ENCODE measurements at regions not wholly inside any gene's neighbourhood (a gene's known extent, or its start where the extent isn't known, plus 50 kb on each side); places are given as distances from the start of the nearest gene placed in this dataset.

- no peaks in the 10 kb centered on the region for H3K27me3 ChIP-seq (replicated peaks)
- in situ Hi-C loops (cut with HindIII; ENCODE audit: low pct_ligation_motif_present, low sequenced_read_pairs), result no loop called here
- no peak for TF ChIP-seq CTCF (IDR thresholded peaks at IDR 0.05; ENCODE audit: low read depth, low read length, missing control alignments)
- DNase-seq, result no peak
- no peak overlapping the region for H3K27ac ChIP-seq
- H3K4me3 ChIP-seq (ENCODE audit: low read depth, low read length), result no peak overlapping the region
- no peaks in the 10 kb centered on the region for H3K36me3 ChIP-seq (replicated peaks)
Observed at GRCh38 chr2:65681503-65681902, 249.1 kb upstream of the SPRED2 start.

GRCh38 chr2:65678779-65679391 is 246.5 kb upstream of the SPRED2 start:
- no peak for TF ChIP-seq CTCF (IDR thresholded peaks at IDR 0.05; ENCODE audit: low read depth, low read length, missing control alignments)
- no peak overlapping the region for H3K4me3 ChIP-seq (ENCODE audit: low read depth, low read length)
- no peak for DNase-seq
- no peaks in the 10 kb centered on the region for H3K36me3 ChIP-seq (replicated peaks)
- no peak overlapping the region for H3K27ac ChIP-seq
- no peaks in the 10 kb centered on the region for H3K27me3 ChIP-seq (replicated peaks)
- in situ Hi-C loops (cut with HindIII; ENCODE audit: low pct_ligation_motif_present, low sequenced_read_pairs), result no loop called here

- no peak overlapping the region for H3K4me3 ChIP-seq (ENCODE audit: low read depth, low read length)
- in situ Hi-C loops (cut with HindIII; ENCODE audit: low pct_ligation_motif_present, low sequenced_read_pairs), result no loop called here
- TF ChIP-seq CTCF (IDR thresholded peaks at IDR 0.05; ENCODE audit: low read depth, low read length, missing control alignments), result no peak
- H3K36me3 ChIP-seq (replicated peaks), result no peaks in the 10 kb centered on the region
- no peak for DNase-seq
- H3K27me3 ChIP-seq (replicated peaks), result no peaks in the 10 kb centered on the region
- H3K27ac ChIP-seq, result no peak overlapping the region
Observed at GRCh38 chr2:65675350-65675749, 243.0 kb upstream of the SPRED2 start.

- Histone ChIP-seq H3K4me3 (ENCODE audit: low read depth, low read length) (no peak overlapping the region), H3K27me3 (replicated peaks) (no peaks in the 10 kb centered on the region), H3K27ac (no peak overlapping the region), H3K36me3 (replicated peaks) (no peaks in the 10 kb centered on the region)
- no peak for TF ChIP-seq CTCF (IDR thresholded peaks at IDR 0.05; ENCODE audit: low read depth, low read length, missing control alignments)
- DNase-seq, result no peak
- in situ Hi-C loops (cut with HindIII; ENCODE audit: low pct_ligation_motif_present, low sequenced_read_pairs), result no loop called here
Observed at GRCh38 chr2:65671670-65672242, 239.4 kb upstream of the SPRED2 start.

- no peak overlapping the region for H3K4me3 ChIP-seq (ENCODE audit: low read depth, low read length)
- H3K27me3 ChIP-seq (replicated peaks), result no peaks in the 10 kb centered on the region
- in situ Hi-C loops (cut with HindIII; ENCODE audit: low pct_ligation_motif_present, low sequenced_read_pairs), result no loop called here
- DNase-seq, result no peak
- no peak overlapping the region for H3K27ac ChIP-seq
- no peaks in the 10 kb centered on the region for H3K36me3 ChIP-seq (replicated peaks)
- TF ChIP-seq CTCF (IDR thresholded peaks at IDR 0.05; ENCODE audit: low read depth, low read length, missing control alignments), result no peak
Observed at GRCh38 chr2:65669574-65669973, 237.2 kb upstream of the SPRED2 start.

GRCh38 chr2:65668744-65669143 is 236.3 kb upstream of the SPRED2 start:
- no peak overlapping the region for H3K27ac ChIP-seq
- H3K36me3 ChIP-seq (replicated peaks), result no peaks in the 10 kb centered on the region
- H3K27me3 ChIP-seq (replicated peaks), result no peaks in the 10 kb centered on the region
- H3K4me3 ChIP-seq (ENCODE audit: low read depth, low read length), result no peak overlapping the region
- no peak for TF ChIP-seq CTCF (IDR thresholded peaks at IDR 0.05; ENCODE audit: low read depth, low read length, missing control alignments)
- DNase-seq, result no peak
- in situ Hi-C loops (cut with HindIII; ENCODE audit: low pct_ligation_motif_present, low sequenced_read_pairs), result no loop called here
